ENCODE measurements at regions not wholly inside any gene's neighbourhood (a gene's known extent, or its start where the extent isn't known, plus 50 kb on each side); places are given as distances from the start of the nearest gene placed in this dataset.

DNA sequence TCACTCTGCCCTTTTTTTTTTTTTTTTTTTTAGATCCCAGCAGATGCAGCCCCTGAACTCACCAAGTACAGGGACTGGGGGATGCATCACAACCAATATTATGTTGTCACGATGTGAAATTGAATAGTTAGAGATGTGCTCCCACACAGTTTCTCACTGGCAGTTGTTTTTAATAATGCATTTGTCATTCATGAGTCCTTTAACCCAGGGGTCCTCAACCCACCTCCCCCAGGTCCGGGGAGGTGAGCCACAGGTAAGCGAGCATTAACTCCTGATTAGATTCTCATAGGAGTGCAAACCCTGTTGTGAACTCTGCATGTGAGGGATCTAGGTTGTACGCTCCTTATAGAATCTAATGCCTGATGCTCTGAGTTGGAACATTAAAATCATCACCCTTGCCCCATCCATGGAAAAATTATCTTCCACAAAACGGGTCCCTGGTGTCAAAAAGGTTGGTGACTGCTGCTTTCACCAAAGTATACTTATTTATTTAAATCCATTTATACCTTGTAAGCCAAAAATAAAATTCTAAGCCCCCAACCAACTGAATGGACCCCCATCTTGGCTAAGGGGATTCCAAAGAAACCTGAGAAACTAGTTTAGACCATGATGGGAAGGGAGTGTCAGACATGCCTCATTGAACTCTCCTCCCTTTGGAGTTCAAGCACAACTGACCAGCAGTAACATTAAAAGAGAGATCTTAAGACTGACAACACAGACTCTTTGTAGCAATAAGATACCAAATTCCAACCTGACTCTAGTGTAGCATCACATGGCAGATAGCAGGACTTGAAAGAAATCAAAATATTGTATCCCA lies 119.3 kb upstream of the ATP1A1 start:
- POLR2A ChIA-PET, result no interaction called here

DNA sequence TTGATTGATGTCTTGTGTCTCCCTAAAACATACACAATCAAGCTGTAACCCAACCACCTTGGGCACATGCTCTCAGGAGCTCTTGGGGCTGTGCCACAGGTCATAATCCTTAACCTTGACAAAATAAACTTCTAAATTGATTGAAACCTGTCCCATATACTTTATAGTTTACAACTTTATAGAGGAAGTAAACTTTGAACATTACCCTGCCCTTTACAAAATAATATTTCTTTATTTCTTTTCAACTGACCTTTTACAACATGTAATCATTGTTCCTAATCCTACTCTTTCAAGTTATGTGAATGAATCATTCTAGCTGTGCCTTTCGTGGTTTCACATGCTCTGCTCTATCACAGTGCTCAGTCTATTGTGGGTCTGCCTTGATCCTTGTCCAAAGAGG lies 118.3 kb upstream of the ATP1A1 start:
- H3K27ac ChIP-seq (ENCODE audit: low read depth, low read length), result no peak overlapping the region
- H3K4me3 ChIP-seq (ENCODE audit: low read depth, low read length), result no peak overlapping the region
- H3K27me3 ChIP-seq (ENCODE audit: control insufficient read depth, insufficient read depth, low read length), result no peaks in the 10 kb centered on the region
- no peak for DNase-seq (ENCODE audit: low read depth, low spot score)
- H3K9me3 ChIP-seq (ENCODE audit: control insufficient read depth, insufficient read depth, low read length), result no peaks in the 10 kb centered on the region
- ChIA-PET CTCF (interaction anchor here (0.7 kb wide), 1 partner anchor 1711 kb away, joined by 3 read pairs; no protein-coding TSS in a partner anchor), POLR2A (no interaction called here)
- no peak for TF ChIP-seq CTCF (IDR thresholded peaks at IDR 0.05; ENCODE audit: low read depth, low read length)

More for the DNA sequence above, 119.3 kb upstream of the ATP1A1 start:
- no peak overlapping the region for H3K27ac ChIP-seq (ENCODE audit: low read depth, low read length)
- H3K27me3 ChIP-seq (ENCODE audit: control insufficient read depth, insufficient read depth, low read length), result no peaks in the 10 kb centered on the region
- TF ChIP-seq CTCF (IDR thresholded peaks at IDR 0.05; ENCODE audit: low read depth, low read length), result no peak
- no peak for DNase-seq (ENCODE audit: low read depth, low spot score)
- H3K4me3 ChIP-seq (ENCODE audit: low read depth, low read length), result no peak overlapping the region
- CTCF ChIA-PET, result interaction anchor here (0.7 kb wide), 1 partner anchor 1710 kb away, joined by 3 read pairs; no protein-coding TSS in a partner anchor
- no peaks in the 10 kb centered on the region for H3K9me3 ChIP-seq (ENCODE audit: control insufficient read depth, insufficient read depth, low read length)

GRCh38 chr1:116255486-116256285 lies 117.4 kb upstream of the ATP1A1 start:
- H3K27ac ChIP-seq (ENCODE audit: low read depth, low read length), result no peak overlapping the region
- ChIA-PET CTCF (no interaction called here), POLR2A (no interaction called here)
- DNase-seq (ENCODE audit: low read depth, low spot score), result no peak
- no peaks in the 10 kb centered on the region for H3K27me3 ChIP-seq (ENCODE audit: control insufficient read depth, insufficient read depth, low read length)
- no peak for TF ChIP-seq CTCF (IDR thresholded peaks at IDR 0.05; ENCODE audit: low read depth, low read length)
- H3K9me3 ChIP-seq (ENCODE audit: control insufficient read depth, insufficient read depth, low read length), result no peaks in the 10 kb centered on the region
- no peak overlapping the region for H3K4me3 ChIP-seq (ENCODE audit: low read depth, low read length)

DNA sequence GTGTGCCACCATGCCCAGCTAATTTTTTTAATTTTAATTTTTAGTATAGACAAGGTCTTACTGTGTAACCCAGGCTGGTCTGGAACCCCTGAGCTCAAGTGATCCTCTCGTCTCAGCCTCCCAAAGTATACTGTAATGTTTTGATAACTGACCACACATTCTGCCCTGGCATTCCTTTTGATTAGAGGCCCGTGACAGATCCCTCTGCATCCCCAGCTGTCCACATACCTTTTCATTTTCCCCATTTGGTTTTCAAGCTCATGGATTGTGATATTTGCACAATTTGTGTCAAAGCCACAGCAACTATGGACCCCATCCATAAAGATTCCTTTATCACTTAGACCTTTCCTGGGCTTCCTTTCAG lies 116.8 kb upstream of the ATP1A1 start:
- TF ChIP-seq CTCF (IDR thresholded peaks at IDR 0.05; ENCODE audit: low read depth, low read length), result no peak
- CTCF ChIA-PET, result no interaction called here
- POLR2A ChIA-PET, result no interaction called here

GRCh38 chr1:116256875-116257274 lies 116.2 kb upstream of the ATP1A1 start:
- Histone ChIP-seq H3K9me3 (ENCODE audit: control insufficient read depth, insufficient read depth, low read length) (no peaks in the 10 kb centered on the region), H3K27me3 (ENCODE audit: control insufficient read depth, insufficient read depth, low read length) (no peaks in the 10 kb centered on the region), H3K4me3 (ENCODE audit: low read depth, low read length) (no peak overlapping the region), H3K27ac (ENCODE audit: low read depth, low read length) (no peak overlapping the region)
- DNase-seq (ENCODE audit: low read depth, low spot score), result no peak
- ChIA-PET POLR2A (no interaction called here), CTCF (no interaction called here)
- TF ChIP-seq CTCF (IDR thresholded peaks at IDR 0.05; ENCODE audit: low read depth, low read length), result no peak

More for the DNA sequence above, 116.8 kb upstream of the ATP1A1 start:
- Histone ChIP-seq H3K27me3 (ENCODE audit: control insufficient read depth, insufficient read depth, low read length) (no peaks in the 10 kb centered on the region), H3K9me3 (ENCODE audit: control insufficient read depth, insufficient read depth, low read length) (no peaks in the 10 kb centered on the region), H3K27ac (ENCODE audit: low read depth, low read length) (no peak overlapping the region), H3K4me3 (ENCODE audit: low read depth, low read length) (no peak overlapping the region)
- no peak for DNase-seq (ENCODE audit: low read depth, low spot score)
